B cell (primary cell): ENCODE measurements at regions not wholly inside any gene's neighbourhood (a gene's known extent, or its start where the extent isn't known, plus 50 kb on each side); places are given as distances from the start of the nearest gene placed in this dataset.

ENCODE experiments used
- ATAC-seq: fragments of 200-7000 bp; cut with Tn5 transposase; one replicate; pipeline ENCODE4 v1.10.0; 2021; ENCODE audit warnings: low read depth, mild to moderate bottlenecking, moderate number of reproducible peaks, moderate library complexity
- CTCF ChIA-PET: fragments of 350-600 bp; sonication (Branson Sonifier 250); formaldehyde crosslinking; loops from one replicate; lab custom pipeline; 2021; ENCODE audit warnings: antibody characterized with exemption, inconsistent platforms; lab: Charles Lee
- POLR2A ChIA-PET: fragments of 350-600 bp; sonication (Branson Sonifier 250); formaldehyde crosslinking; loops from one replicate; lab custom pipeline; 2021; ENCODE audit warnings: antibody characterized with exemption; lab: Charles Lee
- DNase-seq: peaks from one replicate; pipeline ENCODE4 v3.0.0; 2013
- H2AFZ ChIP-seq: 2 replicates; pipeline ENCODE4 v1.6.1; 2012; ENCODE audit warnings: mild to moderate bottlenecking, low read depth, low read length; ENCODE audit not compliant: insufficient read depth, poor library complexity, severe bottlenecking
- H3K27ac ChIP-seq, 2 donors: 1 replicate in 1 of 2; 2 replicates in 1 of 2; pipeline ENCODE4 v1.5.1; 2012 to 2013; ENCODE audit warnings: low read length in 2 of 2, mild to moderate bottlenecking in 2 of 2, moderate library complexity in 1 of 2
- H3K27me3 ChIP-seq, 4 experiments: fragments of 200-600 bp in 1 of 4; sonication (generic) in 1 of 4; replicated peaks in 1 of 4; 1 replicate in 2 of 4; 2 replicates in 2 of 4; pipeline versions ENCODE4 v1.6.1 to v1.7.0; 2013 to 2016; ENCODE audit warnings: low read length in 3 of 4, mild to moderate bottlenecking in 2 of 4, mixed read lengths in 1 of 4, moderate library complexity in 1 of 4; ENCODE audit not compliant: insufficient read depth in 4 of 4, control insufficient read depth in 3 of 4; ENCODE audit errors: control extremely low read depth in 1 of 4
- H3K36me3 ChIP-seq, 2 experiments: replicated peaks in 1 of 2; 1 replicate in 1 of 2; 2 replicates in 1 of 2; pipeline versions ENCODE4 v1.6.1 to v1.7.1; 2013; ENCODE audit warnings: low read length in 1 of 2; ENCODE audit not compliant: insufficient read depth in 2 of 2, control insufficient read depth in 1 of 2; ENCODE audit errors: control extremely low read depth in 1 of 2, extremely low read depth in 1 of 2
- H3K4me1 ChIP-seq, 2 donors: fragments of 200-600 bp in 1 of 2; sonication (generic) in 1 of 2; 1 replicate in 1 of 2; 2 replicates in 1 of 2; pipeline versions ENCODE4 v1.5.1 to v1.6.1; 2013 to 2017; ENCODE audit warnings: low read length in 2 of 2; ENCODE audit not compliant: control insufficient read depth in 2 of 2, insufficient read depth in 2 of 2
- H3K4me2 ChIP-seq: replicated peaks from 2 replicates; pipeline ENCODE3; 2012; ENCODE audit warnings: mild to moderate bottlenecking, low read depth, low read length; ENCODE audit not compliant: poor library complexity, severe bottlenecking
- H3K4me3 ChIP-seq, 5 experiments: fragments of 200-600 bp in 1 of 5; sonication (generic) in 1 of 5; 1 replicate in 3 of 5; 2 replicates in 2 of 5; pipeline versions ENCODE4 v1.5.1 to v1.7.0; 2011 to 2016; ENCODE audit warnings: low read length in 4 of 5, mild to moderate bottlenecking in 4 of 5, low read depth in 2 of 5, control low read depth in 1 of 5, moderate library complexity in 1 of 5; ENCODE audit not compliant: insufficient read depth in 1 of 5; ENCODE audit errors: control extremely low read depth in 1 of 5, extremely low read depth in 1 of 5
- H3K79me2 ChIP-seq: fragments of 200-600 bp; sonication (generic); one replicate; pipeline ENCODE4 v1.6.0; 2016; ENCODE audit warnings: low read length; ENCODE audit not compliant: control insufficient read depth, insufficient read depth
- H3K9ac ChIP-seq: fragments of 200-600 bp; sonication (generic); 2 replicates; pipeline ENCODE4 v1.6.1; 2017; ENCODE audit warnings: mild to moderate bottlenecking, low read length, moderate library complexity
- H3K9me3 ChIP-seq, 3 donors: one replicate each; pipeline versions ENCODE4 v1.6.1 to v1.7.1; 2013; ENCODE audit warnings: low read length in 2 of 3; ENCODE audit not compliant: control insufficient read depth in 2 of 3, insufficient read depth in 1 of 3; ENCODE audit errors: control extremely low read depth in 1 of 3
- H4K20me1 ChIP-seq: 2 replicates; pipeline ENCODE4 v1.6.0; 2012; ENCODE audit warnings: mild to moderate bottlenecking, low read length; ENCODE audit not compliant: insufficient read depth, control insufficient read depth, poor library complexity, severe bottlenecking
- H3K27ac Mint-ChIP-seq: one replicate; pipeline ENCODE4 v1.8.0; 2021; ENCODE audit warnings: mixed read lengths
- H3K27me3 Mint-ChIP-seq: one replicate; pipeline ENCODE4 v1.8.0; 2021; ENCODE audit warnings: mixed read lengths
- H3K4me1 Mint-ChIP-seq: one replicate; pipeline ENCODE4 v1.8.0; 2021; ENCODE audit warnings: mixed read lengths
- H3K4me3 Mint-ChIP-seq: one replicate; pipeline ENCODE4 v1.8.0; 2021; ENCODE audit warnings: mixed read lengths
- H3K9me3 Mint-ChIP-seq: one replicate; pipeline ENCODE4 v1.8.0; 2022; ENCODE audit warnings: mixed read lengths; ENCODE audit not compliant: insufficient read depth
- EZH2 ChIP-seq: IDR thresholded peaks from 2 replicates; pipeline ENCODE4 v1.6.1; 2012; ENCODE audit warnings: borderline replicate concordance, low read depth, mild to moderate bottlenecking, moderate library complexity, low read length; ENCODE audit not compliant: insufficient read depth, poor library complexity, severe bottlenecking
- WGBS: methylation state at CpG from one replicate; pipeline ENCODE4 v1.1.5; 2013; ENCODE audit warnings: missing lambda C conversion rate; ENCODE audit not compliant: insufficient coverage; 5-methylcytosine and 5-hydroxymethylcytosine counted together
- intact Hi-C: fragments of 100-400 bp; cut with micrococcal nuclease; formaldehyde crosslinking; loops from one replicate; pipeline ENCODE4 v1.10.0; 2022
- TF ChIP-seq, protein P1 (sequence below): fragments of 200-600 bp; IDR thresholded peaks from one replicate; pipeline ENCODE4 v1.8.0; 2022; ENCODE audit warnings: antibody characterized with exemption, mild to moderate bottlenecking

DNA sequence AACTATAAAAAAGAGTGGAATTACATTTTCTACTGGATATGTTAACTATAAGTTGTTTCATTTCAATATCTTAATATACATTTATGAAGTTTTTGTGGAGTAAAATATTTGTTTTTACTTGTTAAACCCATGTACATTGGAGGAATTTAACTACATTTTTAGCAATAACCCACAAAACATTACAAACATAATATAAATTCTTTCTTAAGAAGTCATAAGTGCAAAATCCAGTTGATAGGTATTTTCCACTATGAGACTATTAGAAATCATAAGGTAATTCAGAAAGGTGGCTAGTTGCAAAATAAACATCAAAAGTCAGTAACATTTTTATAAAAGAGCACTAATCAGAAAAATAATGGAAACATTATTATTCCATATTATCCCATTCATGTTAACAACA lies 73.9 kb upstream of the RRP15 start:
- H3K27ac ChIP-seq = no peak overlapping the region
- DNase-seq = no peak
- H3K9me3 ChIP-seq = no peaks in the 10 kb centered on the region
- Mint-ChIP-seq H3K27ac (no peak overlapping the region), H3K4me1 (no peaks in the 10 kb centered on the region), H3K9me3 (no peaks in the 10 kb centered on the region), H3K27me3 (peaks cover 20% of the 10 kb centered on the region), H3K4me3 (no peak overlapping the region)
- ChIA-PET CTCF (no interaction called here), POLR2A (no interaction called here)
- TF ChIP-seq EZH2 = no peak
- H2AFZ ChIP-seq = no peak overlapping the region
- ATAC-seq = no peak
- H3K9ac ChIP-seq = no peak overlapping the region
- no peaks in the 10 kb centered on the region for H4K20me1 ChIP-seq
- intact Hi-C loops = no loop called here
- H3K27me3 ChIP-seq = peaks cover 0 to 3% (median 0%) of the 10 kb centered on the region in 4 experiments
- no peaks in the 10 kb centered on the region for H3K4me1 ChIP-seq
- no peaks in the 10 kb centered on the region for H3K36me3 ChIP-seq
- H3K4me2 ChIP-seq = no peak overlapping the region
- H3K79me2 ChIP-seq = no peaks in the 10 kb centered on the region
- H3K4me3 ChIP-seq = no peak overlapping the region

DNA sequence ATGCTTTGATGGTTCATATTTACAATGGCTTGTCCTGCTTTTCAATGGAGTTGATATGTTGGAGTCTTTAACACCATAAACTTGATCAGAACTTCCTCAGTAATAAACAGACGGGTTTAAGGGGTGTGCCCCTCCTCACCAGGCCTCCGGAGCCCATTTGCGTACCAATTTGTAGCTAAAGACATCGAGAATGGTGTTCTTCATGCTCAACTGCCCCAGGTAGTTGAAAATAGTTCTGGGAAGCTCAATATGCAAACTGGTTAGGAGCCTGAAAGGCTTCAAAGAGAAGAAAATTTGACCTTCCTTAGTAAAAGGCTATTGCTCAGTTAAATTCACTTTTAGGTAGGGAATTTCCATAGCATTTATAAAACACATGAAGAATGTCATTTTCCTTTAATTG lies 68.1 kb upstream of the RRP15 start:
- H3K9me3 Mint-ChIP-seq = no peaks in the 10 kb centered on the region
- TF ChIP-seq EZH2 = no peak
- TF ChIP-seq, protein P1, sequence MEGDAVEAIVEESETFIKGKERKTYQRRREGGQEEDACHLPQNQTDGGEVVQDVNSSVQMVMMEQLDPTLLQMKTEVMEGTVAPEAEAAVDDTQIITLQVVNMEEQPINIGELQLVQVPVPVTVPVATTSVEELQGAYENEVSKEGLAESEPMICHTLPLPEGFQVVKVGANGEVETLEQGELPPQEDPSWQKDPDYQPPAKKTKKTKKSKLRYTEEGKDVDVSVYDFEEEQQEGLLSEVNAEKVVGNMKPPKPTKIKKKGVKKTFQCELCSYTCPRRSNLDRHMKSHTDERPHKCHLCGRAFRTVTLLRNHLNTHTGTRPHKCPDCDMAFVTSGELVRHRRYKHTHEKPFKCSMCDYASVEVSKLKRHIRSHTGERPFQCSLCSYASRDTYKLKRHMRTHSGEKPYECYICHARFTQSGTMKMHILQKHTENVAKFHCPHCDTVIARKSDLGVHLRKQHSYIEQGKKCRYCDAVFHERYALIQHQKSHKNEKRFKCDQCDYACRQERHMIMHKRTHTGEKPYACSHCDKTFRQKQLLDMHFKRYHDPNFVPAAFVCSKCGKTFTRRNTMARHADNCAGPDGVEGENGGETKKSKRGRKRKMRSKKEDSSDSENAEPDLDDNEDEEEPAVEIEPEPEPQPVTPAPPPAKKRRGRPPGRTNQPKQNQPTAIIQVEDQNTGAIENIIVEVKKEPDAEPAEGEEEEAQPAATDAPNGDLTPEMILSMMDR = no peak
- Histone ChIP-seq H2AFZ (no peak overlapping the region), H3K27ac (no peak overlapping the region), H3K4me3 (no peak overlapping the region), H3K4me2 (no peak overlapping the region), H3K36me3 (no peaks in the 10 kb centered on the region), H3K27me3 (peaks cover 0 to 8% (median 0%) of the 10 kb centered on the region in 4 experiments), H3K4me1 (no peaks in the 10 kb centered on the region), H3K79me2 (no peaks in the 10 kb centered on the region), H3K9ac (no peak overlapping the region), H3K9me3 (no peaks in the 10 kb centered on the region), H4K20me1 (no peaks in the 10 kb centered on the region)
- CTCF ChIA-PET = no interaction called here
- DNase-seq (no peak), ATAC-seq (no peak)
- POLR2A ChIA-PET = no interaction called here
- no peak overlapping the region for H3K4me3 Mint-ChIP-seq
- no peaks in the 10 kb centered on the region for H3K4me1 Mint-ChIP-seq
- intact Hi-C loops = no loop called here
- peaks cover 26% of the 10 kb centered on the region for H3K27me3 Mint-ChIP-seq
- WGBS = no CpG with 5 or more reads among the region's 4 CpGs
- H3K27ac Mint-ChIP-seq = no peak overlapping the region
